ENCODE measurements at regions not wholly inside any gene's neighbourhood (a gene's known extent, or its start where the extent isn't known, plus 50 kb on each side); places are given as distances from the start of the nearest gene placed in this dataset.

DNA sequence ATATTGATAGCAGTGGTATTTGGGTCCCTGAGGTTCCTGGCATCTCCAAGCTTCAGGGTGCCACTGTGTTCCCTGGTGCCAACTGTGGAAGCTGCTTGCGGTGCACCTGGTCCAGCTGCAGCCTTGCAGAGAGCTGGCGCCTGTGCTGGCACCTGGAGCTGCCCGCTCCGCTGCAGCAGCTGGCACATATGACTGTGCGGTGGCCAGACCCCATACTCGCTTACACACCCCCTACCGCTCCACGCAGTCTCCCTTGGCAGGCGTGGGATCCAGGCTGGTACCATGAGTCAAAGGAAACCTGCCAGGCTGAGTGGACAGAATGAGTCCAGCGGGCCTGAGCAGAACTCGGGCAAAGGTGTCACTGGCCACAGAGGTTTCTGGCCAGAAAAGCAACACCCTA, 89.9 kb upstream of the JAZF1 start:
- ATAC-seq (ENCODE audit: low FRiP score) (peak; percentile 23), DNase-seq (ENCODE audit: low spot score) (no peak)
- TF ChIP-seq, protein P1, sequence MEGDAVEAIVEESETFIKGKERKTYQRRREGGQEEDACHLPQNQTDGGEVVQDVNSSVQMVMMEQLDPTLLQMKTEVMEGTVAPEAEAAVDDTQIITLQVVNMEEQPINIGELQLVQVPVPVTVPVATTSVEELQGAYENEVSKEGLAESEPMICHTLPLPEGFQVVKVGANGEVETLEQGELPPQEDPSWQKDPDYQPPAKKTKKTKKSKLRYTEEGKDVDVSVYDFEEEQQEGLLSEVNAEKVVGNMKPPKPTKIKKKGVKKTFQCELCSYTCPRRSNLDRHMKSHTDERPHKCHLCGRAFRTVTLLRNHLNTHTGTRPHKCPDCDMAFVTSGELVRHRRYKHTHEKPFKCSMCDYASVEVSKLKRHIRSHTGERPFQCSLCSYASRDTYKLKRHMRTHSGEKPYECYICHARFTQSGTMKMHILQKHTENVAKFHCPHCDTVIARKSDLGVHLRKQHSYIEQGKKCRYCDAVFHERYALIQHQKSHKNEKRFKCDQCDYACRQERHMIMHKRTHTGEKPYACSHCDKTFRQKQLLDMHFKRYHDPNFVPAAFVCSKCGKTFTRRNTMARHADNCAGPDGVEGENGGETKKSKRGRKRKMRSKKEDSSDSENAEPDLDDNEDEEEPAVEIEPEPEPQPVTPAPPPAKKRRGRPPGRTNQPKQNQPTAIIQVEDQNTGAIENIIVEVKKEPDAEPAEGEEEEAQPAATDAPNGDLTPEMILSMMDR (IDR thresholded peaks at IDR 0.05), result no peak

DNA sequence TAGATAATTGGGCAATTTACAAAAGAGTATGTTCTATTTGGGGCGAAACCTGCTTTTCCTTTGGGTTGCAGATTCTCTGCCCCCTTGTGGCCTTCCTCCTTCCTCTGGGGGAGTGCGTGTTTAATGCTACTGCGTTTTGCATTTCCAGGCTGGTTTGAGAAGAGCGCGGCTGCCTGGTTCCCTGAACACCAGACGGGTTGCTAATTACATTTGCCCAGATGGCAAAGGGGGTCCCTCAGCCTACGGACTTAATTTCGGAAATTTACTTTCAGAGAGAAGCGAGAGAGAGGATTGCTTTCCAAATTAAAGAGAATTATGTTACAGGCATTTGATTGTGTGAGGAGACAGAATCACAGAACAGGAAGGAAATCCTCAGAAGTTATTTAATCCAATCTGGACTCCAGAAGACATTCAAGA, 91.9 kb upstream of the JAZF1 start:
- DNase-seq (ENCODE audit: low spot score) (no peak), ATAC-seq (ENCODE audit: low FRiP score) (peak; percentile 57)
- TF ChIP-seq, protein P1 (IDR thresholded peaks at IDR 0.05), result no peak

DNA sequence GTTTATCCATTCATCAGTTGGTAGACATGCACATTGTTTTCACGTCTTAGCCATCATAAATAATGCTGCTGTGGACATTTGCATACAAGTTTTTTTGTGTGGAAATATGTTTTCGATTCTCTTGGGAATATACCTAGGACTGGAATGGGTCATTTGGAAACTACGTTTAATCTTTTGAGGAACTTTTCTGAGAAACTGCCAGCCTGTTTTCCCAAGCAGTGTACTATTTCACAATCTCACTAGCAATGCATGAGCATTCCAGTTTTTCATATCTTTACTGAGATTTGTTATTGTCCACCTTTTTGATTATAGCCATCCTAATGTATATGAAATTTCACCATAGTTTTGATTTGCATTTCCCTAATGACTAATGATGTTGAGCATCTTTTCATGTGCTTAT, 95.7 kb upstream of the JAZF1 start:
- TF ChIP-seq, protein P1 (IDR thresholded peaks at IDR 0.05), result no peak
- ATAC-seq (ENCODE audit: low FRiP score), result peak; percentile 17
- DNase-seq (ENCODE audit: low spot score), result no peak

DNA sequence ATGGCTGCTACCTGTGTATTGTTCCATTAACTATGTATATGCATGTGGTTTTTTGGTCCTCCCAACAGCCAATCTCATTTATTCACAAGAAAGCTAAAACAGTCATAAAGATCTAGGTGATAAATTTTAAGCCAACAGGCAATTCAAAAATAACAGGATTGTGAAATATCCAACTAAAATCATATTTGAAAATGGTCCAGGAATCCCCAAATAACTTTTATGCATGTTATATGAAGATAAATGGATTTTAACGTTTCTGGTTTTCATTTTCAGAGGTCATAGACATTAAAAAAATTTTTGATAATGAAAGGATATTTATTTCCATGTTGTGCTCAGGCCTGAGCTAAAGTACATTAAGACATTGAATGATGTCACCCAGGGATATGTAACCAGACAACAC, 96.8 kb upstream of the JAZF1 start:
- TF ChIP-seq, protein P1 (IDR thresholded peaks at IDR 0.05), result no peak
- DNase-seq (ENCODE audit: low spot score) (no peak), ATAC-seq (ENCODE audit: low FRiP score) (peak; percentile 24)

DNA sequence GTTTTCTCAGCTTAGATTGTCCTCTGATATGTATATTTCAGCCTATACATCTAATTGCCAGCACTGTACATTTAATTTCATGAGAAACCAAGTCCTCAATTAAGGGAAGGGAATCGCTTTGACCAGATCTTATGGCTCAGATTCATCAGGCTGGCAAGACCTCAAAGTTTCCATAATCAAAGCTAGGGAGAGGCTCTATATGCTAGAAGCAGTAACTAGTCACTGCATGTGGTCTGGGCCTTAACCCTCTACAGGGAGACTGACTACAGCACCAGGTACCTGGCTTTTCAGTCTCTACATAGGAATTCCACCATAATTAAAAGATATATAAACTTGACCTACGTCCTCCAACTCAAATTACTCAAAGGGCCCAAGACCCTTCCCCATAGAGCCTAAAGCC, 97.4 kb upstream of the JAZF1 start:
- no peak for DNase-seq (ENCODE audit: low spot score)
- TF ChIP-seq, protein P1 (IDR thresholded peaks at IDR 0.05), result no peak
- ATAC-seq (ENCODE audit: low FRiP score), result no peak

DNA sequence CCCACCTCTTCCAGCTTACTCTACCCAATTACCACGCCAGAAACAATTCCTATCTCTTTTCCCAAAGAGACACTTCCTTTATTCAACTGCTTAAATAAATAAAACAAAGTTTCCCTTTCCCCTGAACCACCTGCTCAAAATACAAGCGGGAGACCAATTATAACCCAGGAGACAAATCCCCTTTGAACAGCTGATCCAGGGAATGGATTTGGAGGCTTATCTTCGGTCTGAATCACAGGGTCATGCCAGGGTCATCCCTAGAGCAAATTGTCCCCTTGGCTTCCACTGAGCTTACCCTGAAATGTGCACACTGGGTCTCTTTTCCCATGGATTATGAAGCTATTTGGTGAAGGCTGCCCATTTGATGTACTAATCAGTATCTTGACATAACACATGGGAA, 99.9 kb upstream of the JAZF1 start:
- TF ChIP-seq, protein P1 (IDR thresholded peaks at IDR 0.05), result no peak
- DNase-seq (ENCODE audit: low spot score) (no peak), ATAC-seq (ENCODE audit: low FRiP score) (no peak)

DNA sequence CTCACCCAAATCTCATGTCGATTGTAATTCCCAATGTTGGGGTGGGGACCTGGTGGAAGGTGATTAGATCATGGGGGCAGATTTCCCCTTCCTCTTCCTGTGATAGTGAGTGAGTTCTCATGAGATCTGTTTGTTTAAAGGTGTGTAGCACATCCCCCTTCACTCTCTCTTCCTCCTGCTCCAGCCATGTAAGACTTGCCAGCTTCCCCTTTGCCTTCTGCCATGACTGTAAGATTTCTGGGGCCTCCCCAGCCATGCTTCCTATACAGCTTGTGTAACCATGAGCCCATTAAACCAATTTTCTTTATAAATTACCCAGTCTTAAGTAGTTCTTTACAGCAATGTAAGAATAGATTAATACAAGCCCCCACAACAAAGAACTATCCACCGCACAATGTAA, 109.9 kb upstream of the JAZF1 start:
- no peak for ATAC-seq (ENCODE audit: low FRiP score)
- DNase-seq (ENCODE audit: low spot score), result no peak

More for the DNA sequence above, 109.9 kb upstream of the JAZF1 start:
- TF ChIP-seq, protein P1 (IDR thresholded peaks at IDR 0.05), result no peak
